ENCODE measurements at regions not wholly inside any gene's neighbourhood (a gene's known extent, or its start where the extent isn't known, plus 50 kb on each side); places are given as distances from the start of the nearest gene placed in this dataset.

GRCh38 chr10:130430852-130431704 lies 294.9 kb downstream of the GLRX3 start:
- no peak for DNase-seq (ENCODE audit: low read depth)

GRCh38 chr10:130432271-130432670 lies 296.1 kb downstream of the GLRX3 start:
- no peak for DNase-seq (ENCODE audit: low read depth)

GRCh38 chr10:130432850-130433249 lies 296.7 kb downstream of the GLRX3 start:
- DNase-seq (ENCODE audit: low read depth), result no peak

GRCh38 chr10:130434446-130435385 lies 298.5 kb downstream of the GLRX3 start:
- no peak for DNase-seq (ENCODE audit: low read depth)

GRCh38 chr10:130435961-130436360 lies 299.8 kb downstream of the GLRX3 start:
- DNase-seq (ENCODE audit: low read depth), result no peak

GRCh38 chr10:130438861-130439260 lies 302.7 kb downstream of the GLRX3 start:
- DNase-seq (ENCODE audit: low read depth), result no peak

- no peak for DNase-seq (ENCODE audit: low read depth)
Observed at GRCh38 chr10:130439766-130440165, 303.6 kb downstream of the GLRX3 start.

- DNase-seq (ENCODE audit: low read depth), result no peak
Observed at GRCh38 chr10:130440494-130440893, 304.3 kb downstream of the GLRX3 start.

- DNase-seq (ENCODE audit: low read depth), result no peak
Observed at GRCh38 chr10:130440971-130441370, 304.8 kb downstream of the GLRX3 start.

- DNase-seq (ENCODE audit: low read depth), result no peak
Observed at GRCh38 chr10:130443066-130443465, 306.9 kb downstream of the GLRX3 start.

- DNase-seq (ENCODE audit: low read depth), result no peak
Observed at GRCh38 chr10:130453036-130453720, 317.0 kb downstream of the GLRX3 start.

GRCh38 chr10:130453721-130454542 lies 317.7 kb downstream of the GLRX3 start:
- no peak for DNase-seq (ENCODE audit: low read depth)

- DNase-seq (ENCODE audit: low read depth), result no peak
Observed at GRCh38 chr10:130454543-130455000, 318.4 kb downstream of the GLRX3 start.

GRCh38 chr10:130455111-130455695 lies 319.0 kb downstream of the GLRX3 start:
- DNase-seq (ENCODE audit: low read depth), result no peak

GRCh38 chr10:130455791-130456190 lies 319.6 kb downstream of the GLRX3 start:
- no peak for DNase-seq (ENCODE audit: low read depth)

GRCh38 chr10:130456616-130457015 lies 320.4 kb downstream of the GLRX3 start:
- DNase-seq (ENCODE audit: low read depth), result no peak

GRCh38 chr10:130458509-130458908 lies 322.3 kb downstream of the GLRX3 start:
- no peak for DNase-seq (ENCODE audit: low read depth)

- DNase-seq (ENCODE audit: low read depth), result no peak
Observed at GRCh38 chr10:130459011-130459410, 322.8 kb downstream of the GLRX3 start.

- DNase-seq (ENCODE audit: low read depth), result no peak
Observed at GRCh38 chr10:130459851-130460490, 323.8 kb downstream of the GLRX3 start.

- DNase-seq (ENCODE audit: low read depth), result no peak
Observed at GRCh38 chr10:130461631-130462030, 325.4 kb downstream of the GLRX3 start.

Data from renal cortical epithelial cell (primary cell).